HG03060 (cell line): ENCODE measurements at regions not wholly inside any gene's neighbourhood (a gene's known extent, or its start where the extent isn't known, plus 50 kb on each side); places are given as distances from the start of the nearest gene placed in this dataset.
"Not testable (repeated sequence)": the region's sequence is repeated elsewhere in the genome, so short reads cannot be mapped to it uniquely, and the experiment has no call there.

Source experiments
- ATAC-seq: cut with Tn5 transposase; IDR thresholded peaks from one replicate; pipeline ENCODE4 v1.9.1; 2021; ENCODE audit warnings: low read depth, moderate number of reproducible peaks; ENCODE audit not compliant: unreplicated experiment

GRCh38 chr14:43640718-43641267, 866.3 kb downstream of the FSCB start:
- no peak for ATAC-seq

- ATAC-seq: no peak
Observed at GRCh38 chr14:43625294-43625693, 881.8 kb downstream of the FSCB start.

- no peak for ATAC-seq
Observed at GRCh38 chr14:43621282-43621681, 885.8 kb downstream of the FSCB start.

DNA sequence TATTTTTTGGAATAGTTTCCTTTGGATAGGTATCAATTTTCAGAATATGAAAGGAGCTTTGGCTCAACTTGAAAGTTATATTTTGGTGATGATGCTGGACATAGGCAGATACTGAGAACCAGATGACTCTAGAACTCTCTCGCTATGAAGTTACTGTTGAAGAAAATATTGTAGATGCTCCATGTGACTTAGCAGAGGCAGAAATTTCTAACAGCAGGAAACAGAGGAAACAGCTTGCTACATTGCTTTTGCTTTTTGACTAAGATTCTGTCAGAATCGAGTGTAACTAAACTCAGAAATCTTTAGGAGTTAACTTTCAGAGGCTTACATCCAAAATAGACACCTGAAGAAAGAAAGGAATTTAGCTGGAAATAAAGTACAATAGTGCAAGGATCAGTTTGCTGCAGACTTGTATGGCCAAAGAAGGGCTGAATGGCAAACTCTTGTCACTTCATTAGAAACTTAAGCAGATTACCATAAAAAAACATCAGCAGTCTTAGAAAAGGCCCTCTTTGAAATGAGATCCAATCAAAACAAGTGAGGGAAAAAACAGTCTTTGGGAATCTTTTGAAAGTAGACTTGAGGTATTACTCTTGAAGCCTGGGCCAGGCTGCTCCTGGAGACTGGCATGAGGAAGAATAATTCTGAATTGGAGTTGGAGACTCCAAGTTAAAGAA, 911.8 kb downstream of the FSCB start:
- ATAC-seq: no peak

DNA sequence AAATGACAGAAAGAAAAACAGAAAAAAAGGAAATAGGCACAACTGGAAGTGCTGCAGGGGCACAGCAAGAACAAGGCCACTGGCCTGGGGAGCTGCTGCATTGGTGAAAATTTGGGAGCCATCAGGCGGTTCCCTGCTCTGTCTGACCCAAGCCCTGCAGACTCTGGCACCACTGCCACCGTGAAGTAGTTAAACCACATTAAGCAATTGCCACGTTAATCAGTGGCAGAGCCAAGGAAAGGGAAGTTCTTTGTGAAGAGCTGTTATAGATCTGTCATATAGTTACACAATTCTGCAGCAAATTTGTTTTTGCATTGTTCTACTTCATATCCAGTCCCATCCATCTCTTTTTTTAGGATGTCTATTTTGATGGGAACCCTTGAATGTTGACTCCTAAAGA, 915.3 kb downstream of the FSCB start:
- ATAC-seq: no peak

GRCh38 chr14:43587183-43587582, 919.9 kb downstream of the FSCB start:
- no peak for ATAC-seq

DNA sequence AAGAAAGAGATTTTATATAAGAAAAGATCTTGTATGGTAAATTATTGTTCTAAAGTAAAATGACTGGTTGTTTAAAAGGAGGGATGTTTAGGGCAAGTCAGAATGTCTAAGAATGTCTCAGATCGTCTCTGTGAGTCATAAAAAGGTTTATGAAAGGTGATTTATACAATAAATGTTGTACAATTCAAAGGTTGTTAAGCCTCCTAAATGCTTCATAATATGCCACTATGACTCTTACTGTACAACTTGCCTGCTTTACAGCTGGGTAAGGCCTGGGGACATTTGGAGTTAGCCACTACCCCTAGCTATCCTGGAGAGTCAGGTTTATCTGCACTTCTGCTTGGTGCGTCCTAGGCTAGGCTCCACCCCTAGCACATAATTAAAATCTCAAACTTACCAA, 927.4 kb downstream of the FSCB start:
- ATAC-seq: no peak

- ATAC-seq: no peak
Observed at GRCh38 chr14:43568022-43568421, 939.1 kb downstream of the FSCB start.

DNA sequence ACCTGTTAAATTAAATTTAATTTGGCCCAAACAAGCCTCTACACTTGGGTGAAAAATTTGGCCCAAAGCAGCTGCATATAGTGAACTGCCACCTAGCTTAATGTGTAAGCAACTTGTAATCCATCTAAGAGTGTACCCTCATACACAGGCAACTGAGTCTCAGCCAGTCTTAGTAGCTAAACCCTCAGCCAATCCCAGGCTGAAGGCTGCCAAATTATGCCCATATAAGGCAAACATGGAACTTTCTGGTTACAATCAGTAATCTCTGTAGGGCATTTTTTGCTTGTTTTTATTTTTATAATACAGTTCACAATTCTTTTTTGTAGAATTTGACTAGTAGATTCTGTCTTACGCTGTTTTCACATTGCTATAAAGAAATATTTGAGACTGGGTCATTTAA, 958.7 kb downstream of the FSCB start:
- ATAC-seq: no peak

- not testable (repeated sequence) for ATAC-seq
Observed at GRCh38 chr14:43547596-43547995, 959.5 kb downstream of the FSCB start.

DNA sequence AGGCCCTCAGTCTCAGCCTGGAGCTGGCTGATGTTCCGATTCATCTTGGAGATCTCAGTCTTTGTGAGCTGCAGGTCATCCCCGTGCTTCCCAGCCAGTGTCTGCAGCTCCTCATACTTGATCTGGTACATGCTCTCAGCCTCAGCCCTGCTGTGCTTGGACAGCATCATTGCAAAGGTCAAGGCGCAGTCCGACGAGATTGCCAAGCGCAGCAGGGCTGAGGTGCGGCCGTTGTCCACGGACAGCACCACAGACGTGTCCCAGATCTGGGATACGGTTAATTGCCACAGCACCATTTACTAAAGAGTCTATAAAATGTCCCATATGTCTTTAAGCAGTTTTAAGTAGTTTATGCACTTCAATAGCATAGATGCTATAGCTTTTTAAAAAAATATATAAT, 965.7 kb downstream of the FSCB start:
- ATAC-seq: no peak

DNA sequence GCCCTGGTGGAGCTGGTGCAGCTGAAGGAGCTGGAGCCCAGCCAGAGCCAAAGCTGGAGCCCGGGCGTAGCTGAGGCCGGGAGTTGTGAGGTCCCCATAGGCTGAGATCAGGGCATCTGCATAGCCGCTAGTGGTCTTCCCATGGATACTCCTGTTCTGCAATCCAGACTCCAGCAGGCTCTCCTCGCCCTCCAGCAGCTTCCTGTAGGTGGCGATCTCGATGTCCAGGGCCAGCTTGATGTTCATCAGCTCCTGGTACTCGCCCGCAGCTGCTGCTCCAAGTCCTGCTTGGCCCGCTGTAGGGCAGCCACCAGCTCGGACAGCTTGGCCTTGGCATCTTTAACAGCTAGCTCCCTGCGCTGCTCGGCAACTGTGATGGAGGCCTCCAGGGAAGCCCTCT, 966.1 kb downstream of the FSCB start:
- no peak for ATAC-seq

- no peak for ATAC-seq
Observed at GRCh38 chr14:43539210-43539609, 967.9 kb downstream of the FSCB start.

DNA sequence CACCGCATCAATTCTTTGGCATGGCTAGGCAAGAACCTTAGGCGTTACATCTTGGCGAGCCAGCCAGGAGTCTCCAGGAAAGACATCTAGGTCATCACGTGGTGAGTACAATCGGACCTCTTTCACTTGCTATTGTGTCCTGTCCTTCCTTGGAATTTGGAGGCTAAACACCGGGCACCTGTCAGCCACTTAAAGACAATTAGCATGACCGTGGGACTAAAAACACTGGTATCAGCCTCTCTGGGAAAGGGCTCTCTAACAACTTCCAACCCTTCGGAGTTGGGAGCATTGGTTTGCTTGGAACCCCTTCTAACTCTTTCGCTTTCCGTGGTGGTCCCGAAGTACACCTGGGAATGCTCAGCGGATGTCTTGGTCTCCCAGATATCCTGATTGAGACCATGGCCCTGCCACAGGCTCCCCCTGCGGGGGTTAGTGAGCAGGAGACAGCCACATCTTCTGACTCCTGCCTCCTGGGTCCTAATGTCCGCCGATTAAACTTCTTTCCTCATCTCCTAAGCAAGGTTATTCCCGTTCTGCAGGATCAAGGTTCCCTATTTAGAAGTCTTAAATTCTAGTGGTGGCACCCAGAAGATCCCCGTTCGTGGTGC, 971.7 kb downstream of the FSCB start:
- ATAC-seq: no peak

DNA sequence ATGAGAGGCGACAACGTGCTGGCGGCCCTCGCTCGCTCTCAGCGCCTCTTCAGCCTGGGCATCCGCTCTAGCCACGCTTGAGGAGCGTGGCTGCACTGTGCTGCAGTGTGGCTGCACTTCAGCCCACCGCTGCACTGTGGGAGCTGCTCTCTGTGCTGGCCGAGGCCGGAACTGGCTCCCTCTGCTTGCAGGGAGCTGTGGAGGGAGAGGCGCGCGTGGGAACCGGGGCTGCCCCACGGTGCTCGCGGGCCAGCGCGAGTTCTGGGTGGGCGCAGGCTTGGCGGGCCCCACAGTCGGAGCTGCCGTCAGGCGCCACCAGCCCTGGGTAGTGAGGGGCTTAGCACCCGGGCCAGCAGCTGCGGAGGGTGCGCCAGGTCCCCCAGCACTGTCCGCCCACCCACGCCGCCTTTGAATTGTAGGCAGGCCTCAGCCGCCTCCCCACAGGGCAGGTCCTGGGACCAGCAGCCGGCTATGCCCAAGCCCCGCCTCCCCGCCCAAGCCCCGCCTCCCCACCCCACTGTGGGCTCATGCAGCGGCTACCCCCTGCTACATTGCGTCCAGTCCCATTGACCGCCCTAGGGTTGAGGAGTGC, 974.2 kb downstream of the FSCB start:
- no peak for ATAC-seq

DNA sequence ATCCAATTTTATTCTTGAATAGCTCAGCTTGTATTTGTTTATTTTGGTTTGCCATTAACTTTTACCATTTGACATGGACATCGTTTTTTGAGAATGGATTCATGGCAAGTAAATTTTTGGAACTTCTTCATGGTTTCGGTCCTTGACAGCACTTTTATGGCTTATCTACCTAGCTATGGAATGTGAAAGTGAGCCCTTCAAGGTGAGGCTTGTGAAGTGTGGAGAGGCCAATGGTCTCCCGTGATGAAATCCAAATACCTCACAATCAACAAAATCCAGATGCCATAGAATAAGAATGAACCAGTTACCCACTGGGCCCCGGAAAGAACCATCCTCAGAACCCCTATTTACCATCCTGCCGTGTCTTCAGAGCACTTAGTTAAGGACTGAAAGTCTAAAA, 978.8 kb downstream of the FSCB start:
- ATAC-seq: no peak

DNA sequence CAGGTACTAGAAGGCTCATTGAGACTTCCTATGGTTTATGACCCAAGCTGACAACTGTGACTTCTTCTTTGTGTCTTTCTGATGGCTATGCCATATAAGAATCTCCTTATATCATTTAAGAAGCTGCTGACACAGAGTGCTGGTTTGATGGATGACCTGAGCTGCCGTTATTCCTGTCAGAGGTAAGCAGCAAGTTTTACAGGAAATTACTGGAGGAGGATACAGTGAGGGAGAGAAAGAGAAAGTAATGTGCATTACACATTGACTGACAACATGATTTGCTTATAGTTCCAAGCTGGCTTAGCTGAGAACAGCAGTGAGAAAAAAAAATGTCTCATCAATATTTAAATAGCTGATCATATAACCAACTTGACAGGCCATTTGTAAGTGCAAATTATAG, 981.4 kb downstream of the FSCB start:
- no peak for ATAC-seq

- no peak for ATAC-seq
Observed at GRCh38 chr14:43522901-43523300, 984.2 kb downstream of the FSCB start.

GRCh38 chr14:43522191-43522590, 984.9 kb downstream of the FSCB start:
- no peak for ATAC-seq

DNA sequence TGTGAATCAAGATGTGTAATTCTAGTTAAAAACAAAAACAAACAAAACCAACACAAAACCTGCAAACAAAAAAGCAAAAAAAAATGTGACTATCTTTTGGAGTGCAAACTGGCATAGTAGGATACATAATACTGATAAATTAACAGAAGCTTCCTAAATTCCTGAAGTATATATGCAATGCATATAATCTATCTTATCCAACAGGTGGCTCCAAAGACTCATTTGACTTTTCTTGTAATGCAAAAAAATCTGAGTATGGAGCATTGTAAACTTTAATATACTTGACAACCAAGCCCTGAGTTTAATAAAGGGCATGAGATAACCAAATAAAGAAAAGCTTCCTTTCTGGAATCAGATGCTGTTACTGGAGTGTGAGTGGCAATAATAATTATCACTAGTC, 1003.6 kb downstream of the FSCB start:
- no peak for ATAC-seq

DNA sequence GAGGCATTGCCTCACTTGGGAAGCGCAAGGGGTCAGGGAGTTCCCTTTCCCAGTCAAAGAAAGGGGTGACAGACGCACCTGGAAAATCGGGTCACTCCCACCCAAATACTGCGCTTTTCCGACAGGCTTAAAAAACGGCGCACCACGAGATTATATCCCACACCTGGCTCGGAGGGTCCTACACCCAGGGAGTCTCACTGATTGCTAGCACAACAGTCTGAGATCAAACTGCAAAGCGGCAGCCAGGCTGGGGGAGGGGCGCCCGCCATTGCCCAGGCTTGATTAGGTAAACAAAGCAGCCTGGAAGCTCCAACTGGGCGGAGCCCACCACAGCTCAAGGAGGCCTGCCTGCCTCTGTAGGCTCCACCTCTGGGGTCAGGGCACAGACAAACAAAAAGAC, 1014.7 kb downstream of the FSCB start:
- not testable (repeated sequence) for ATAC-seq

GRCh38 chr14:43483415-43483814, 1023.7 kb downstream of the FSCB start:
- ATAC-seq: no peak
